SK-N-SH (cell line): ENCODE measurements at regions not wholly inside any gene's neighbourhood (a gene's known extent, or its start where the extent isn't known, plus 50 kb on each side); places are given as distances from the start of the nearest gene placed in this dataset.

Source experiments
- CTCF ChIA-PET: fragments of 300-600, 350-600 bp; formaldehyde crosslinking; extraction: SDS; loops from one replicate; lab custom pipeline; 2021; lab: Yijun Ruan, JAX
- POLR2A ChIA-PET: fragments of 350-600 bp; sonication (Branson Sonifier 250); formaldehyde crosslinking; extraction: SDS; loops from one replicate; lab custom pipeline; 2020; ENCODE audit warnings: antibody characterized with exemption, inconsistent platforms; lab: Yijun Ruan, JAX
- DNase-seq: peaks from one replicate; pipeline ENCODE4 v3.0.0; 2012
- H2AFZ ChIP-seq: fragments of 200-600 bp; sonication (generic); 2 replicates; pipeline ENCODE4 v1.8.1; 2016; ENCODE audit warnings: antibody characterized with exemption, mild to moderate bottlenecking, low read depth
- H3F3A ChIP-seq: fragments of 200-600 bp; sonication (generic); replicated peaks from 2 replicates; pipeline ENCODE3; 2016; ENCODE audit warnings: antibody characterized with exemption, mild to moderate bottlenecking; ENCODE audit not compliant: insufficient read depth
- H3K27ac ChIP-seq, 2 experiments: fragments of 200-500 bp in 1 of 2; fragments of 200-600 bp in 1 of 2; sonication (Bioruptor generic) in 1 of 2; sonication (generic), shearing (Covaris generic) in 1 of 2; 2 replicates each; pipeline versions ENCODE4 v1.5.1 to v1.6.1; 2014 to 2016; ENCODE audit warnings: low read depth in 2 of 2, inconsistent platforms in 1 of 2, low read length in 1 of 2, mild to moderate bottlenecking in 1 of 2, mixed read lengths in 1 of 2
- H3K27me3 ChIP-seq: fragments of 200-600 bp; sonication (generic), shearing (Covaris generic); 2 replicates; pipeline ENCODE4 v1.6.1; 2016; ENCODE audit warnings: mixed run types; ENCODE audit not compliant: insufficient read depth
- H3K36me3 ChIP-seq, 2 experiments: fragments of 200-500 bp in 1 of 2; fragments of 200-600 bp in 1 of 2; sonication (Bioruptor generic) in 1 of 2; sonication (generic) in 1 of 2; replicated peaks in 1 of 2; 2 replicates each; pipeline versions ENCODE3 to v1.5.1; 2014 to 2016; ENCODE audit warnings: low read length in 1 of 2, mild to moderate bottlenecking in 1 of 2; ENCODE audit not compliant: insufficient read depth in 2 of 2, control insufficient read depth in 1 of 2
- H3K4me1 ChIP-seq, 2 experiments: fragments of 200-500 bp in 1 of 2; fragments of 200-600 bp in 1 of 2; sonication (Bioruptor generic) in 1 of 2; sonication (generic), shearing (Covaris generic) in 1 of 2; 2 replicates each; pipeline versions ENCODE4 v1.5.1 to v1.6.1; 2014 to 2016; ENCODE audit warnings: low read depth in 1 of 2, low read length in 1 of 2, mixed run types in 1 of 2; ENCODE audit not compliant: insufficient read depth in 2 of 2, control insufficient read depth in 1 of 2
- H3K4me2 ChIP-seq: fragments of 200-600 bp; sonication (generic), shearing (Covaris generic); 2 replicates; pipeline ENCODE4 v1.6.1; 2017; ENCODE audit warnings: mixed run types
- H3K4me3 ChIP-seq, 2 experiments: fragments of 200-500 bp in 1 of 2; fragments of 200-600 bp in 1 of 2; sonication (Bioruptor generic) in 1 of 2; sonication (generic), shearing (Covaris generic) in 1 of 2; 2 replicates each; pipeline versions ENCODE4 v1.5.1 to v1.8.1; 2014 to 2016; ENCODE audit warnings: low read depth in 2 of 2, inconsistent platforms in 1 of 2, low read length in 1 of 2, mild to moderate bottlenecking in 1 of 2, mixed read lengths in 1 of 2, moderate library complexity in 1 of 2
- H3K79me2 ChIP-seq: fragments of 200-600 bp; sonication (generic); 2 replicates; pipeline ENCODE4 v1.8.1; 2017; ENCODE audit warnings: mild to moderate bottlenecking; ENCODE audit not compliant: insufficient read depth
- H3K9ac ChIP-seq: fragments of 200-600 bp; sonication (generic); 2 replicates; pipeline ENCODE4 v1.6.1; 2017; ENCODE audit warnings: mixed run types
- H3K9me2 ChIP-seq: fragments of 200-600 bp; sonication (generic); 2 replicates; pipeline ENCODE4 v1.6.1; 2017; ENCODE audit warnings: mixed run types
- H3K9me3 ChIP-seq: fragments of 200-600 bp; sonication (generic); 2 replicates; pipeline ENCODE4 v1.6.1; 2017; ENCODE audit warnings: mixed run types, mild to moderate bottlenecking, moderate library complexity
- H4K20me1 ChIP-seq: fragments of 200-600 bp; sonication (generic); 2 replicates; pipeline ENCODE4 v1.6.1; 2017; ENCODE audit warnings: mild to moderate bottlenecking, mixed run types; ENCODE audit not compliant: insufficient read depth
- CHD2 ChIP-seq: fragments of 150-350 bp; IDR thresholded peaks from 2 replicates; pipeline ENCODE4 v1.6.1; 2018; ENCODE audit warnings: low read length; ENCODE audit not compliant: partially characterized antibody
- EP300 ChIP-seq, 2 experiments: IDR thresholded peaks; 2 replicates each; pipeline versions ENCODE4 v1.4.0 to v1.6.1; 2012; ENCODE audit warnings: borderline replicate concordance in 1 of 2, low read depth in 1 of 2, low read length in 1 of 2
- EZH2phosphoT487 ChIP-seq: fragments of 200-600 bp; sonication (generic); IDR thresholded peaks from 2 replicates; pipeline ENCODE4 v1.6.1; 2017; ENCODE audit warnings: low read depth, mixed run types, mild to moderate bottlenecking, antibody characterized with exemption, moderate library complexity, borderline replicate concordance
- FOSL2 ChIP-seq: IDR thresholded peaks from 2 replicates; pipeline ENCODE4 v1.4.0; 2012; ENCODE audit warnings: low read depth, mild to moderate bottlenecking, moderate library complexity, borderline replicate concordance
- FOXM1 ChIP-seq: IDR thresholded peaks from 2 replicates; pipeline ENCODE4 v1.4.0; 2012; ENCODE audit warnings: low read depth, mild to moderate bottlenecking
- JUND ChIP-seq: IDR thresholded peaks from 2 replicates; pipeline ENCODE4 v1.4.0; 2012
- MAX ChIP-seq: IDR thresholded peaks from 2 replicates; pipeline ENCODE4 v1.4.0; 2012; ENCODE audit warnings: low read depth
- MEF2A ChIP-seq: IDR thresholded peaks from 2 replicates; pipeline ENCODE4 v1.4.0; 2012; ENCODE audit warnings: low read depth, borderline replicate concordance
- MXI1 ChIP-seq: IDR thresholded peaks from 2 replicates; pipeline ENCODE4 v1.6.1; 2012; ENCODE audit warnings: mild to moderate bottlenecking, low read depth, low read length, improper control_type of control experiment
- NFIC ChIP-seq: IDR thresholded peaks from 2 replicates; pipeline ENCODE4 v1.4.0; 2012; ENCODE audit warnings: borderline replicate concordance
- NRF1 ChIP-seq: IDR thresholded peaks from 2 replicates; pipeline ENCODE4 v1.6.1; 2012; ENCODE audit warnings: low read depth, mild to moderate bottlenecking, low read length
- RAD21 ChIP-seq: IDR thresholded peaks from 2 replicates; pipeline ENCODE4 v1.6.1; 2012; ENCODE audit warnings: mild to moderate bottlenecking, low read length
- RCOR1 ChIP-seq: fragments of 150-350 bp; IDR thresholded peaks from 2 replicates; pipeline ENCODE4 v1.6.1; 2017; ENCODE audit warnings: antibody characterized with exemption, low read length
- SMC3 ChIP-seq: IDR thresholded peaks from 2 replicates; pipeline ENCODE4 v1.6.1; 2012; ENCODE audit warnings: low read depth, low read length, improper control_type of control experiment
- TAF1 ChIP-seq: IDR thresholded peaks from 2 replicates; pipeline ENCODE4 v1.6.1; 2012; ENCODE audit warnings: low read depth, mild to moderate bottlenecking, low read length, moderate library complexity, borderline replicate concordance
- TCF12 ChIP-seq: IDR thresholded peaks from 2 replicates; pipeline ENCODE4 v1.4.0; 2012
- TEAD4 ChIP-seq: IDR thresholded peaks from 2 replicates; pipeline ENCODE4 v1.4.0; 2012; ENCODE audit warnings: mild to moderate bottlenecking, borderline replicate concordance; ENCODE audit not compliant: insufficient read depth
- WGBS: methylation state at CpG from one replicate; pipeline ENCODE4 v1.1.6; 2017; ENCODE audit warnings: low lambda C conversion rate; 5-methylcytosine and 5-hydroxymethylcytosine counted together
- TF ChIP-seq, protein P1 (sequence below): IDR thresholded peaks from 2 replicates; pipeline ENCODE4; 2012
- TF ChIP-seq, protein P2 (sequence below): fragments of 150-350 bp; IDR thresholded peaks from 2 replicates; pipeline ENCODE4 v1.6.1; 2016; ENCODE audit warnings: mild to moderate bottlenecking, low read depth, low read length

- CTCF ChIA-PET = no interaction called here
- whole genome bisulfite sequencing = 78% methylated on average over 1 of the region's 1 CpG
Observed at GRCh38 chr1:105641407-105641806, 1415.1 kb upstream of the PRMT6 start.

DNA sequence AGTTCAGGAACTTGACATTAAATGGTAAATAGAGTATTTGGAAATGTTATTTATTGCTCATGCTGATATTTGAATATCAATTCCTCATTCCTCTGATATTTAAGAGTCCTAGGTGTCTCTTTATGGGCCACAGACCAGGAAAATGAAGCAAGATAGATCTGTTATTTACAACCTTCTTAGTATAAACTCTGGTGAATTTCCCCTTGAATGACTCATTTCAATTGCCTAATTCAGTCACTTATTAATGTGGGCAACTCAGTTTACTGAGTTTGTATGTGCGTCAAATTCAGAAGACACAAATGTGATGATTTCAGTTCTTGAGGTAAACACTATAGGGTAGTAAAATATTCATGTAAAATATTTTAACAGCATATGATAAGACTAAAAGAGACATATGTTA is 1404.4 kb upstream of the PRMT6 start:
- DNase-seq = no peak
- Histone ChIP-seq H3K4me2 (no peak overlapping the region), H3K9me2 (no peaks in the 10 kb centered on the region), H3K9ac (no peak overlapping the region), H3K9me3 (no peaks in the 10 kb centered on the region), H3K27ac (no peak overlapping the region), H3F3A (no peaks in the 10 kb centered on the region), H3K4me1 (no peaks in the 10 kb centered on the region), H3K36me3 (no peaks in the 10 kb centered on the region), H2AFZ (no peak overlapping the region), H3K4me3 (no peak overlapping the region), H3K79me2 (no peaks in the 10 kb centered on the region), H3K27me3 (no peaks in the 10 kb centered on the region), H4K20me1 (no peaks in the 10 kb centered on the region)
- 85% methylated on average over 1 of the region's 1 CpG for WGBS
- TF ChIP-seq JUND = no peak
- no peak for TF ChIP-seq NRF1
- TF ChIP-seq, protein P1, sequence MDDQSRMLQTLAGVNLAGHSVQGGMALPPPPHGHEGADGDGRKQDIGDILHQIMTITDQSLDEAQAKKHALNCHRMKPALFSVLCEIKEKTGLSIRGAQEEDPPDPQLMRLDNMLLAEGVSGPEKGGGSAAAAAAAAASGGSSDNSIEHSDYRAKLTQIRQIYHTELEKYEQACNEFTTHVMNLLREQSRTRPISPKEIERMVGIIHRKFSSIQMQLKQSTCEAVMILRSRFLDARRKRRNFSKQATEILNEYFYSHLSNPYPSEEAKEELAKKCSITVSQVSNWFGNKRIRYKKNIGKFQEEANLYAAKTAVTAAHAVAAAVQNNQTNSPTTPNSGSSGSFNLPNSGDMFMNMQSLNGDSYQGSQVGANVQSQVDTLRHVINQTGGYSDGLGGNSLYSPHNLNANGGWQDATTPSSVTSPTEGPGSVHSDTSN = no peak
- no peak for TF ChIP-seq RCOR1
- no peak for TF ChIP-seq RAD21
- TF ChIP-seq TCF12 = no peak
- TF ChIP-seq FOXM1 = no peak
- no peak for TF ChIP-seq SMC3
- TF ChIP-seq TAF1 = no peak
- TF ChIP-seq NFIC = no peak
- CTCF ChIA-PET = no interaction called here
- POLR2A ChIA-PET = no interaction called here

More at GRCh38 chr1:105641407-105641806, 1415.1 kb upstream of the PRMT6 start:
- no peak overlapping the region for H3K27ac ChIP-seq
- no peaks in the 10 kb centered on the region for H3K27me3 ChIP-seq
- no peaks in the 10 kb centered on the region for H3F3A ChIP-seq
- TF ChIP-seq RAD21 (no peak), CHD2 (no peak), TCF12 (no peak), FOXM1 (no peak), TEAD4 (no peak), MXI1 (no peak)
- no peaks in the 10 kb centered on the region for H3K36me3 ChIP-seq
- H4K20me1 ChIP-seq = no peaks in the 10 kb centered on the region
- no peaks in the 10 kb centered on the region for H3K9me3 ChIP-seq
- H3K9me2 ChIP-seq = no peaks in the 10 kb centered on the region
- POLR2A ChIA-PET = no interaction called here
- H3K79me2 ChIP-seq = no peaks in the 10 kb centered on the region
- no peak overlapping the region for H3K9ac ChIP-seq
- no peak for DNase-seq
- H3K4me1 ChIP-seq = no peaks in the 10 kb centered on the region
- H3K4me2 ChIP-seq = no peak overlapping the region
- H3K4me3 ChIP-seq = no peak overlapping the region
- no peak overlapping the region for H2AFZ ChIP-seq

GRCh38 chr1:105655032-105655431 is 1401.4 kb upstream of the PRMT6 start:
- H3K9me3 ChIP-seq = no peaks in the 10 kb centered on the region
- no peak overlapping the region for H3K27ac ChIP-seq
- H3K36me3 ChIP-seq = no peaks in the 10 kb centered on the region
- no peaks in the 10 kb centered on the region for H3K79me2 ChIP-seq
- no peaks in the 10 kb centered on the region for H3K9me2 ChIP-seq
- DNase-seq = no peak
- H3K9ac ChIP-seq = no peak overlapping the region
- no peak overlapping the region for H2AFZ ChIP-seq
- no peaks in the 10 kb centered on the region for H3F3A ChIP-seq
- no peak overlapping the region for H3K4me2 ChIP-seq
- no peak overlapping the region for H3K4me3 ChIP-seq
- no peaks in the 10 kb centered on the region for H4K20me1 ChIP-seq
- no peaks in the 10 kb centered on the region for H3K27me3 ChIP-seq
- ChIA-PET POLR2A (no interaction called here), CTCF (no interaction called here)
- no peaks in the 10 kb centered on the region for H3K4me1 ChIP-seq
- 30% methylated on average over 4 of the region's 4 CpGs for WGBS
- TF ChIP-seq FOSL2 (no peak), MEF2A (no peak), MXI1 (no peak), RAD21 (no peak), CHD2 (no peak), TAF1 (no peak), NFIC (no peak), NRF1 (no peak), EZH2phosphoT487 (no peak), MAX (no peak), TEAD4 (no peak), EP300 (IDR thresholded peaks at IDR 0.05; ENCODE audit: borderline replicate concordance in 1 of 2, low read depth in 1 of 2, low read length in 1 of 2) (no peak), RCOR1 (no peak)
- TF ChIP-seq, protein P2, sequence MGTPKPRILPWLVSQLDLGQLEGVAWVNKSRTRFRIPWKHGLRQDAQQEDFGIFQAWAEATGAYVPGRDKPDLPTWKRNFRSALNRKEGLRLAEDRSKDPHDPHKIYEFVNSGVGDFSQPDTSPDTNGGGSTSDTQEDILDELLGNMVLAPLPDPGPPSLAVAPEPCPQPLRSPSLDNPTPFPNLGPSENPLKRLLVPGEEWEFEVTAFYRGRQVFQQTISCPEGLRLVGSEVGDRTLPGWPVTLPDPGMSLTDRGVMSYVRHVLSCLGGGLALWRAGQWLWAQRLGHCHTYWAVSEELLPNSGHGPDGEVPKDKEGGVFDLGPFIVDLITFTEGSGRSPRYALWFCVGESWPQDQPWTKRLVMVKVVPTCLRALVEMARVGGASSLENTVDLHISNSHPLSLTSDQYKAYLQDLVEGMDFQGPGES = no peak
